Duodenal mucosa (tissue), 2 donors: ENCODE measurements at regions not wholly inside any gene's neighbourhood (a gene's known extent, or its start where the extent isn't known, plus 50 kb on each side); places are given as distances from the start of the nearest gene placed in this dataset.

Source experiments
- H3K27ac ChIP-seq: one replicate; pipeline ENCODE4 v1.7.0; 2013; ENCODE audit warnings: low read depth, low read length
- H3K27me3 ChIP-seq, 2 donors: one replicate each; pipeline ENCODE4 v1.7.0; 2013; ENCODE audit warnings: low read length in 2 of 2, control low read depth in 1 of 2; ENCODE audit not compliant: insufficient read depth in 2 of 2, control insufficient read depth in 1 of 2
- H3K36me3 ChIP-seq, 2 donors: one replicate each; pipeline ENCODE4 v1.7.0; 2013; ENCODE audit warnings: low read length in 2 of 2, control low read depth in 1 of 2; ENCODE audit not compliant: insufficient read depth in 2 of 2, control insufficient read depth in 1 of 2
- H3K4me1 ChIP-seq, 2 donors: one replicate each; pipeline ENCODE4 v1.7.0; 2013; ENCODE audit warnings: low read length in 2 of 2, control low read depth in 1 of 2; ENCODE audit not compliant: insufficient read depth in 2 of 2, control insufficient read depth in 1 of 2
- H3K4me3 ChIP-seq, 2 donors: one replicate each; pipeline ENCODE4 v1.7.0; 2013; ENCODE audit warnings: low read length in 2 of 2, low read depth in 1 of 2
- H3K9ac ChIP-seq, 2 donors: one replicate each; pipeline ENCODE4 v1.7.0; 2013; ENCODE audit warnings: low read length in 2 of 2, low read depth in 1 of 2
- H3K9me3 ChIP-seq, 2 donors: one replicate each; pipeline ENCODE4 v1.7.0; 2013; ENCODE audit warnings: low read length in 2 of 2, control low read depth in 1 of 2; ENCODE audit not compliant: control insufficient read depth in 1 of 2

- Histone ChIP-seq H3K27ac (no peak overlapping the region), H3K4me3 (no peak overlapping the region), H3K9ac (no peak overlapping the region), H3K36me3 (no peaks in the 10 kb centered on the region), H3K4me1 (peaks cover 0 to 4% of the 10 kb centered on the region in 2 donors), H3K27me3 (no peaks in the 10 kb centered on the region), H3K9me3 (no peaks in the 10 kb centered on the region)
These were observed 242.9 kb downstream of the PTEN start for GRCh38 chr10:88106366-88106765.

GRCh38 chr10:88107296-88108097 lies 244.1 kb downstream of the PTEN start:
- H3K4me3 ChIP-seq = no peak overlapping the region
- no peak overlapping the region for H3K9ac ChIP-seq
- no peaks in the 10 kb centered on the region for H3K36me3 ChIP-seq
- H3K27me3 ChIP-seq = no peaks in the 10 kb centered on the region
- no peak overlapping the region for H3K27ac ChIP-seq
- peaks cover 0 to 4% of the 10 kb centered on the region in 2 donors for H3K4me1 ChIP-seq
- no peaks in the 10 kb centered on the region for H3K9me3 ChIP-seq

GRCh38 chr10:88108115-88108610 lies 244.7 kb downstream of the PTEN start:
- H3K4me3 ChIP-seq = no peak overlapping the region
- H3K36me3 ChIP-seq = no peaks in the 10 kb centered on the region
- no peak overlapping the region for H3K9ac ChIP-seq
- H3K9me3 ChIP-seq = no peaks in the 10 kb centered on the region
- no peak overlapping the region for H3K27ac ChIP-seq
- H3K4me1 ChIP-seq = peaks cover 0 to 4% of the 10 kb centered on the region in 2 donors
- no peaks in the 10 kb centered on the region for H3K27me3 ChIP-seq

GRCh38 chr10:88110355-88110754 lies 246.9 kb downstream of the PTEN start:
- Histone ChIP-seq H3K36me3 (no peaks in the 10 kb centered on the region), H3K27me3 (no peaks in the 10 kb centered on the region), H3K4me3 (no peak overlapping the region), H3K9me3 (no peaks in the 10 kb centered on the region), H3K27ac (no peak overlapping the region), H3K9ac (no peak overlapping the region), H3K4me1 (peaks cover 0 to 4% of the 10 kb centered on the region in 2 donors)

GRCh38 chr10:88110822-88111221 lies 247.4 kb downstream of the PTEN start:
- H3K36me3 ChIP-seq = no peaks in the 10 kb centered on the region
- no peak overlapping the region for H3K9ac ChIP-seq
- H3K4me3 ChIP-seq = no peak overlapping the region
- peaks cover 0 to 4% of the 10 kb centered on the region in 2 donors for H3K4me1 ChIP-seq
- H3K27me3 ChIP-seq = no peaks in the 10 kb centered on the region
- H3K27ac ChIP-seq = no peak overlapping the region
- H3K9me3 ChIP-seq = no peaks in the 10 kb centered on the region

- Histone ChIP-seq H3K4me1 (peaks cover 0 to 4% of the 10 kb centered on the region in 2 donors), H3K36me3 (no peaks in the 10 kb centered on the region), H3K27me3 (no peaks in the 10 kb centered on the region), H3K27ac (no peak overlapping the region), H3K9me3 (no peaks in the 10 kb centered on the region), H3K4me3 (no peak overlapping the region), H3K9ac (no peak overlapping the region)
These were observed 247.9 kb downstream of the PTEN start for GRCh38 chr10:88111294-88111693.

GRCh38 chr10:88113232-88113631 lies 249.8 kb downstream of the PTEN start:
- Histone ChIP-seq H3K36me3 (no peaks in the 10 kb centered on the region), H3K27me3 (no peaks in the 10 kb centered on the region), H3K4me3 (no peak overlapping the region), H3K27ac (no peak overlapping the region), H3K9me3 (no peaks in the 10 kb centered on the region), H3K9ac (no peak overlapping the region), H3K4me1 (peaks cover 0 to 7% of the 10 kb centered on the region in 2 donors)

- H3K27ac ChIP-seq = no peak overlapping the region
These were observed 250.3 kb downstream of the PTEN start for GRCh38 chr10:88113657-88114272.

GRCh38 chr10:88114368-88114767 lies 250.9 kb downstream of the PTEN start:
- H3K9ac ChIP-seq = no peak overlapping the region
- no peaks in the 10 kb centered on the region for H3K9me3 ChIP-seq
- H3K36me3 ChIP-seq = no peaks in the 10 kb centered on the region
- no peak overlapping the region for H3K4me3 ChIP-seq
- no peaks in the 10 kb centered on the region for H3K27me3 ChIP-seq
- H3K27ac ChIP-seq = no peak overlapping the region
- peaks cover 0 to 7% of the 10 kb centered on the region in 2 donors for H3K4me1 ChIP-seq

More at GRCh38 chr10:88113657-88114272, 250.3 kb downstream of the PTEN start:
- no peaks in the 10 kb centered on the region for H3K9me3 ChIP-seq
- no peak overlapping the region for H3K4me3 ChIP-seq
- no peaks in the 10 kb centered on the region for H3K36me3 ChIP-seq
- no peaks in the 10 kb centered on the region for H3K27me3 ChIP-seq
- no peak overlapping the region for H3K9ac ChIP-seq
- peaks cover 0 to 7% of the 10 kb centered on the region in 2 donors for H3K4me1 ChIP-seq

- Histone ChIP-seq H3K9me3 (no peaks in the 10 kb centered on the region), H3K9ac (no peak overlapping the region), H3K27me3 (no peaks in the 10 kb centered on the region), H3K27ac (no peak overlapping the region), H3K4me3 (no peak overlapping the region), H3K36me3 (no peaks in the 10 kb centered on the region), H3K4me1 (peaks cover 0 to 7% of the 10 kb centered on the region in 2 donors)
These were observed 252.0 kb downstream of the PTEN start for GRCh38 chr10:88115407-88115806.
